Left lobe of liver (tissue), 2 donors: ENCODE measurements at regions not wholly inside any gene's neighbourhood (a gene's known extent, or its start where the extent isn't known, plus 50 kb on each side); places are given as distances from the start of the nearest gene placed in this dataset.
"Not testable (repeated sequence)": the region's sequence is repeated elsewhere in the genome, so short reads cannot be mapped to it uniquely, and the experiment has no call there.

ENCODE experiments used
- ATAC-seq: fragments of 200-7000 bp; cut with Tn5 transposase; one replicate; pipeline ENCODE4 v1.9.1; 2020; ENCODE audit warnings: mild to moderate bottlenecking, moderate library complexity
- DNase-seq: peaks from one replicate; pipeline ENCODE4 v3.0.0-alpha.2; 2020; ENCODE audit warnings: low spot score
- donor health status: DM: no; HTN: no; CAD: no; lungs with moderate emphysema.
- donor health status: DM: no; HTN: yes; CAD: no.

DNA sequence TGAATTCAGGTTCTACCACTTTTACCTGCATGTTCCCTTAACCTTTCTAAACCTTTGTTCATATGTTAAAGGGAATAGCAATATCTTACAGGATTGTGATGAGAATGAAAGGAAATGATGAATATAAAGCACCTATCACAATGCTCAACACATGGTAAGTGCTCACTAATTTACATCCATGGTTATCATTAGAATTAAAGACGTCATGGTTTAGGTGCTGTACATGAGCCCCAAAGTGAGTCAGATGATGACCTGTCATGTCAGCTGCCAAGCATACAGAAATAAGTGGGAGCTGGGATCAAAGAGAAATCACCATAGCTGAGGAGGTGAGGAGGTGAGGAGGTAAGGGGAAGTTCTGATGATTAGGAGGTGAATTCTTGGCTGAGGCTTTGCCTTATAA, 135.9 kb upstream of the ATP2B1 start:
- DNase-seq (no peak), ATAC-seq (no peak)

DNA sequence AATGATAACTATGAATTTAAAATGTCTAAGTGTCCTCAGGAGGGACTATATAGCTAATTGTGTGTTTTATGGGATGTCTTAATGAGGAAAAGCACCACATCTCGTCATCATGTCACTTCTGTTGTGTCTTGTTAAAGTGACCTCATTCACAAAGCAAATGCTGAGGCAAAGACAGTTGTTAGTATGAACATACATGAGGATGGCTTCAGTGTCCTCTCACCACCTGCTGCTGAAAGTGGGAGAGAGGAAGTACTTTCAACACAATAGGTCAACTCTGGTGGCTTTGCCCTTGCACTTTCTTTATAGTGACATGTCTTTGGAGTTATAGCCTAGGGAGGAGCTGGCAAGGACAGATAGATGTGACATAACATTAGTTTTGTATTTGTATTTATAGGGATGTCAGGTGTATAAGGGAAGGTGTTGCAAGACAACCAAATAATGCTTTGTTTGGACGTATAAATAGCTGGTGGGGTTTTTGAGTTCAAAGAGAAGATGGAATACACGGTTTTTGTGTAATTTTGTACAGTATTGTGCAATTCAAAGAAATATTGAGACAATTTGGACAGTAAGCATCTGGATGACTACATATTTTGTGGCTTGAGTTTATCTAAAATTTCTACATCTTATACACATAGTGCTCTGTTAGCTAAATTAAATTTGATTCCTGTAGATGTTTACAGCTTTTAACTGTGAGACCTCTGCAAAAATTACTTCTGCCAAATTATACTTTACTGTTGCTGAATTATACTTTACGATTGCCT, 131.7 kb upstream of the ATP2B1 start:
- DNase-seq (no peak), ATAC-seq (no peak)

- ATAC-seq = no peak
These were observed 130.8 kb upstream of the ATP2B1 start for GRCh38 chr12:89839444-89839843.

DNA sequence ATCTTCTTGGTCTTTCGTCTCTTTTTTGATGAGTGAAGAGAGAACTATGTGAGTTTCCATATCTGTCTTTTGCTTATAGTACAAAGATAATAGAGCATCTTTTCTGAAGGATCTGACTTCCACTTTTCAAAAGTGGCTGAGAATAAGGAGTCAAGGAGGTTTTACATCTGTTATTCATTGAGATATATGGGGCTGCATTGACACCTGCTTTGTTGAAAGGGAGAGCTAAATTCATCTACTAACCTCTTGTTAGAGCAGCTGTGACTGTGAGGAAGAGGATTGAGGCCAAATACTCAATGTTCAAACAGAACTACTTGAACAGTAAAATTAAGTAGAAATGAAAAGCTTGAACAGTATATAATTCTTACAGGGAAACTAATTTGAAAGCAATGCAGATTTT, 130.2 kb upstream of the ATP2B1 start:
- ATAC-seq = no peak
- DNase-seq = no peak

More at GRCh38 chr12:89839444-89839843, 130.8 kb upstream of the ATP2B1 start:
- no peak for DNase-seq

GRCh38 chr12:89836026-89836425, 127.4 kb upstream of the ATP2B1 start:
- no peak for ATAC-seq
- no peak for DNase-seq

DNA sequence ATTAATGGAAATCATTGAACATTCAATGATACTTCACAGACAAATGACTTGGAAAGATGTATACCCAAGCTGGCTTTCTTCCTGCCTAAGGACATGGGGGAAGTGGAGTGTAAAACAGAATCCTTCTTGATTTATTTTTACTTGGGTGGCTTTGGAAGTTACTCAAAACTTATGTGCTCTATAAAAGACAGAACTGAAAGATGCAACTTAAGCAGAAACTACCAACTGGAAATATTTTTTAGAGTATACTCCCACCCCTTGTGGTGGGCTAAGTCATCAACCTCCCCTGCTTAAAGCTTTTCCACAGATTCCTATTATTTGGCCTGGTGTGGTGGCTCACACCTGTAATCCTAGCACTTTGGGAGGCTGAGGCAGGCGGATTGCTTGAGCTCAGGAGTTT, 126.0 kb upstream of the ATP2B1 start:
- DNase-seq (no peak), ATAC-seq (no peak)

DNA sequence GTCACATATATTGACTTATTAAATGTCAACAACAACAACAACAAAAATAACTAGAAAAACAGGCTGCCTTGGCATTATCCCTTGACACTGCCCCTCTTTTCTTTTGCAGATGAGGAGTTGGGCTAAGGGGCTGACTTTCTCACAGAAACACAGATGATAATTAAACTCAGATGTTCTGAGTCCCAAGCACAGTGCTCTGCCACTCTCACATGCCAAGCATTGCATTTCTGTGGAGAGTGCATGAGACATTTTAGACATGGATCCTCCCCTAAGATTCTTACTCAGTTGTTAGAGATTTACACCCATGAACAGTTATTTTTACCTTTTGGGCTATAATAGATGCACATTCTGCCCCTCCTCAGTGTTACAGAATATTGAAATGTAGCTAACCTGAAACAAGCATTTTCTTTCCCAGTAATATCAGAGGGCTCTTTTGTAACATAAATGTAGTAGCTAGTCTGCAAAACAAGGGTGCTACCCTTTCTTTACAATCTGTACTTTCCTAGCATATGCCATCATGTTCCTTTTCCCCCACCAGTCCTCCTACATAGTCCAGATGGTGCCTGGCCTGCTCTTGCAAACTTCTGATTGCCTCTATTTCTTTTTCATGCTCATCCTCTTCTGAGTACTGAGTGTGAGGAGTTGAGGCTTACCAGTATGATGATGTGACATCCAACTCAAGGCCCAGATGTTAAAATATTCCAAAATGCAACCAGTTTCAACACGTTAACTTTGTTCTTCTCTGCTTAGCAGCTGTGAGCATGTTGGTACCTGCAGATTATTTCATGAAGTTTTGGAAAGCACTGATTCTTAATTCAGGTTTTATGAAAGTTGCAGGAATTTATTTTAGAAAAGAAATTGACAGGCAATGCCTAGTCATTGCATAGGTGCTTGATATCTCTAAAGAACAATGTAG, 125.0 kb upstream of the ATP2B1 start:
- ATAC-seq (no peak), DNase-seq (no peak)

DNA sequence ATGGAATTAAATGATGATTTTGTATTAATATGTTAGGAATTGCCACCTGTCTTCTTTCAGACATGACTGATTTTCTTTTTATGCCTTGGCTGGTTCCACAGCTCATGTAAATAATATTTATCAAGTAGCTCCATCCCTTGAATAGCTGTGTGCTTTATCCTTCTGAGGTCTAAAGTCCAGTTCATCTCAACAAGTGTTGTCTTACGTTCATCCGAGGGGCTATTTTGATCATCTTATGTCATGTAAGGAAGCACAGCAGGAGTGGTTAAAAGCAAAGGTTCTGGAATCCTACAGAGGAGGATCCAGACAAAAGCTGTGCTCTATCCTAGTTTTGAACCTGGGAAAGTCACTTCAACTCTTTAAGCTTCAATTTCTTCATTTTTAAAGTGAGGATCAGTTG, 123.7 kb upstream of the ATP2B1 start:
- ATAC-seq (no peak), DNase-seq (no peak)

GRCh38 chr12:89831310-89832095, 122.9 kb upstream of the ATP2B1 start:
- no peak for DNase-seq
- no peak for ATAC-seq

- DNase-seq = no peak
- ATAC-seq = no peak
These were observed 120.9 kb upstream of the ATP2B1 start for GRCh38 chr12:89829434-89829975.

DNA sequence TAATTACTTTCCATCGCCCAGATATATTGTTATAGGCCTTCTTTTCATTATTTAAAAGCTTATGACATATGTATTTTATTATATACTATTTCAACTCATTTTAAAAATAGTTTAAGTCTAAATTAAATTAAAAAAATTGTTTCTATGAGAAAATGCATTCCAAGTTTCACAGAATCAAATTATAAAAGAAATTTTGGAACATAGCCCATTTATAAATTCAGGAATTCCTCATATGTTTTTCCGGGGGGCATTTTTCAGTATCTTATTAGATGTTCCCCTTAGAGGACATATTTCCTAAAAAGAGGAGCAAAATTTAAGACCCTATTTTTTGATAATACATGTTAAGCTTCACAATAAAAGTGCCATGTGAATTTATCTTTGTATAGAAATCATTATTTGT, 119.9 kb upstream of the ATP2B1 start:
- DNase-seq = no peak
- no peak for ATAC-seq

DNA sequence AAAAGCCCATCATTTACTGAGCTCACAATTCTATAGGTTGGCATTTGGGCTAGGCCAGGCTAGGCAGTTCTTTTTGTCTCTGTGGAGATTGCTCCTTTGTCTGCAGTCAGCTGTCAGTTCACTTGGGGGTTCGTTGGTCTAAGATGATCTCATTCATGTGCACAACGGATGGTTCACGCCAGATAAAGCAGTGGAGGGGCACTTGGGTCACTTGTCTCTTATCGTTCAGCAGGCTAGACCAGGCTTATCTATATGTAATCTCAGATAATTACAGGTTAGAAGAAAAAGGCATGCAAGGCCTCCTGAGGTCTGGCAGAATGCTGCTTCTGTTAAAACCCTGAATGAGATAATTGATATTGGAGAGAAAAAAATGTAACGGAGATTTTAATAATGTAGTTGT, 119.0 kb upstream of the ATP2B1 start:
- ATAC-seq (no peak), DNase-seq (no peak)

DNA sequence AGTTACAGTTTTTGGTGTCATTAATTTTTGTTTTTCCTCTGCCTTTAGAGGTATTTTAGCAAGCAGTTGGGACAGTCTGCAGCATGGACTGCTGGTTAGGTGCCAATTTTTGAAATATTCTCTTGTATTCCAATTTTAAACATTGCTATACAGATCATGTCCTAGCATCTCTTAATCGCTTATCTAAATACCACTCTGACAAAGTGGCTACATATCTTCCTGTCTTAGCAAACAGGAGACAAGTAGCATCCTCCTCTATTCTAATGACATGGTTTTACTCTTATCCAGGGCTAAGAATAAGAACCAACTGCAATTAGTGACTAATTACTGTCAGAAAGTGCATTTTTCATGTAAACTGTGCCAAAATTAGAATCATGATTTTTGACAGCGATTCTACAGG, 117.8 kb upstream of the ATP2B1 start:
- ATAC-seq = no peak
- no peak for DNase-seq

DNA sequence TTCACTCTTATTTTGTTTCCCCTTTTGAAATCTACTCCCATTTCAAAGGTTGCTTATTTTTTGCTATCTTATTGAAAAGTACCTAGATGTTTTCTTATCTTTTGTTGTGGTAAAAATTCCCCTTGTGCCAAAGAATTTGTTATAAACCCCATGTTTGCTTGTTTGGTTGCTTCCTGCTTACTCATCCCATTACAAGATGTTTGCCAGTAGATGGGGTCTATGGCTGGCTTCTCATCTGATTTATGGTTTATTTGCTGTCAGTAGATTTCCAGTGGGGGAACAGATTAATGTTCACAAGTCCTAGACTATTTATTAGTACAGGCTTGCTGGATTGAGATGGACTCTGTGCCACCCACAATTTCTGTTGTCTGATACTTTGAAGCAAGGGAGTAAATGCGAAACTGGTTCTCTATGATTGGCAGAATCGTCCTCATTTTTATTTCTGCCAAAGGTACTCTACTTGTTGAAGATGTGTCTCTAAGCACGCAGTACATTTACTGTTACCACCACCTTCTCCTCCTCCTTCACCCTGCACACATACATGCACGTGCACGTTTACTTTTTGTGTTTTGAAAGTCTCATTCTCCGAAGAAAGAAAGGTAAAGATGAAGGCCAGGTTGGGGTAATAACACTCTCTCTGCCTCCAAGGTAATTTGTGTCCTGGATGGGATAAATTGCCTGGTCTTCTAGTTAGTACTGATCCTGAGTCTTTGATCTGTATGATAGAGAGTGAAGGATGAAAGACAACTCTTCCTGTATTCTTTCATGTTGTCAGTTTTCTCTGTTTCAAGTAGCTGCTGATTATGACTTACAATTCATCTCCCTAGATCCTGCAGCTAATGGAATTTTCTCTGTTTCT, 117.2 kb upstream of the ATP2B1 start:
- DNase-seq (no peak), ATAC-seq (no peak)

- no peak for DNase-seq
- no peak for ATAC-seq
These were observed 116.2 kb upstream of the ATP2B1 start for GRCh38 chr12:89824822-89825221.

GRCh38 chr12:89822992-89823391, 114.4 kb upstream of the ATP2B1 start:
- not testable (repeated sequence) for ATAC-seq, DNase-seq

DNA sequence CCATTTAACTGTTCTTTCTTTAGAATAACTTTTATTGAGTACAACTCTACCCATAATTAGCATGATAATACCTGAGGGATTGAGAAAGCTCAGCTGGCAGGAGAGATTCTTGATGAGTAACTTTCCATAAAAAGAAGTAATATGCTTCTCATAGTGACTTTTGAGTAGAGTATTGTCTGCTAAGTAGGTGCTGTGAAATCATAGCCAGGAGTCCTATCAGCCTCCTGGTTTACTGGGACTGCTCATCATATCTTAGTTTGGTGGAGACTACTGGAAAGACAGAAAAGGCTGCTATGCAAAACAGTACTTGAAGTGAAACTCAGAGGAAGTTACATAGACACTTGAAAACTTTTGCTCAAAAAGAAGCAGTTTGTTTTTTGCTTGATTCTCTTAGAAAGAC, 113.3 kb upstream of the ATP2B1 start:
- DNase-seq (no peak), ATAC-seq (no peak)

DNA sequence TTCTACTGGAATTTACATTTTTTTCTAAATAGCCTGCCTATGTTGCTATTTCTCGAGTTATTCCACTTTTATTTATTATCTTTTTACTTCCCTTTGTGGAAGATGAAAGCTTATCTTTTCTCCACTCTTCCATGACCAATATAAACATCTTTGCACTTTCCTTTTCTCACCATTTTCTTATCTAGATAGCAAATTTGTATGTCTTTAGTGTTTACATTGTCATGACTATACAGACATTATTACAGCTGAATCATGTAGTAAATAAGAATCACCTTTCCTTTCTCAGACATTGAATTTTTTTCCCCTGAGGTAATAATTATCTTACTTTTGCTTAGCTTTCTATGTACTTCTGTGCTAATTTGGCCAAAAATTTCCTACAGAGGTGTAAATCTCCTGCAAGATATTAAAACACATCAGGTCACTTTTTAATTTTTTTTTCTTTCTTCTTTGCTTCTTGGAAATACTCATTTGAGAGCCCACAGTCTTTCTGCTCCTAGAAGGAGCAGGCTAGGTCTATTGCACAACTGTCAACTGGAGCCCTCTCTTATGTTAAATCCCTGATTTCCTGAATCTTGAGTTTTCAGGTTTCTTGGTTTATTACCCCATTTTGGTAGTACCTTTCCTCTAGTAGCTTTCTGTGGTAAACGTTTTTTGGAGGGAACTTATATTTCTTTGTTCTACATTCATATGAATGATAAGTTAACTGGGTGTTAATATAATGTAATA, 109.0 kb upstream of the ATP2B1 start:
- no peak for ATAC-seq
- DNase-seq = no peak

DNA sequence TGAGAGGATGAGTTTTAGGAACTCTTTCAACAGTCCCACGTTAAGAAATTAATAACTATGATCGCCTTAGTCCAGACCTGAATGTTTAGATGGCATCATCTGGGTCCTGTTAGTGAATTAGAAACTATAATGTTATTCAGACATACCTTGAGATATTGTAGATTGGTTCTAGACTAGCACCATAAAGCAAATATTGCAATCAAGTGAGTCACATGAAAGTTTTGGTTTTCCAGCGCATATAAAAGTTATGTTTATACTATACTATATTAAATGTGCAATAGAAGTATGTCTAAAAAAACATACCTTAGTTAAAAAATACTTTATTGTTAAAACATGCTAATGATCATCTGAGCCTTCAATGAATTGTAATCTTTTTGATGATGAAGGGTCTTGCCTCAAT, 106.6 kb upstream of the ATP2B1 start:
- ATAC-seq (no peak), DNase-seq (no peak)

GRCh38 chr12:89803412-89803811, 94.8 kb upstream of the ATP2B1 start:
- no peak for DNase-seq
- ATAC-seq = no peak
